ENCODE measurements at regions not wholly inside any gene's neighbourhood (a gene's known extent, or its start where the extent isn't known, plus 50 kb on each side); places are given as distances from the start of the nearest gene placed in this dataset.
"Not testable (repeated sequence)": the region's sequence is repeated elsewhere in the genome, so short reads cannot be mapped to it uniquely, and the experiment has no call there.

GRCh38 chr1:47658161-47658920 is 220.5 kb downstream of the FOXD2 start:
- DNase-seq = no peak

GRCh38 chr1:47659146-47659545 is 221.3 kb downstream of the FOXD2 start:
- DNase-seq = no peak

GRCh38 chr1:47660622-47661021 is 222.8 kb downstream of the FOXD2 start:
- no peak for DNase-seq

- no peak for DNase-seq
Measured at GRCh38 chr1:47661040-47661439, 223.2 kb downstream of the FOXD2 start.

- DNase-seq = no peak
Measured at GRCh38 chr1:47662068-47662467, 224.2 kb downstream of the FOXD2 start.

GRCh38 chr1:47663286-47663685 is 225.4 kb downstream of the FOXD2 start:
- no peak for DNase-seq

- no peak for DNase-seq
Measured at GRCh38 chr1:47664356-47664755, 226.5 kb downstream of the FOXD2 start.

- DNase-seq = not testable (repeated sequence)
Measured at GRCh38 chr1:47664896-47665295, 227.1 kb downstream of the FOXD2 start.

- no peak for DNase-seq
Measured at GRCh38 chr1:47669081-47669585, 231.3 kb downstream of the FOXD2 start.

- no peak for DNase-seq
Measured at GRCh38 chr1:47672622-47673021, 234.8 kb downstream of the FOXD2 start.

GRCh38 chr1:47674189-47674588 is 236.3 kb downstream of the FOXD2 start:
- DNase-seq = no peak

GRCh38 chr1:47675047-47675675 is 237.3 kb downstream of the FOXD2 start:
- no peak for DNase-seq

GRCh38 chr1:47675721-47676120 is 237.9 kb downstream of the FOXD2 start:
- no peak for DNase-seq

- DNase-seq = no peak
Measured at GRCh38 chr1:47676311-47677054, 238.6 kb downstream of the FOXD2 start.

GRCh38 chr1:47677241-47677940 is 239.5 kb downstream of the FOXD2 start:
- DNase-seq = no peak

- no peak for DNase-seq
Measured at GRCh38 chr1:47678464-47678980, 240.7 kb downstream of the FOXD2 start.

- no peak for DNase-seq
Measured at GRCh38 chr1:47679301-47679791, 241.5 kb downstream of the FOXD2 start.

- no peak for DNase-seq
Measured at GRCh38 chr1:47679826-47680225, 242.0 kb downstream of the FOXD2 start.

GRCh38 chr1:47680815-47681475 is 243.1 kb downstream of the FOXD2 start:
- DNase-seq = no peak

- DNase-seq = no peak
Measured at GRCh38 chr1:47681735-47682134, 243.9 kb downstream of the FOXD2 start.

- DNase-seq = no peak
Measured at GRCh38 chr1:47682198-47682597, 244.4 kb downstream of the FOXD2 start.
